Transverse colon (tissue), 4 donors: ENCODE measurements at regions not wholly inside any gene's neighbourhood (a gene's known extent, or its start where the extent isn't known, plus 50 kb on each side); places are given as distances from the start of the nearest gene placed in this dataset.
"Not testable (repeated sequence)": the region's sequence is repeated elsewhere in the genome, so short reads cannot be mapped to it uniquely, and the experiment has no call there.

Experiments used
- DNase-seq: peaks from one replicate; pipeline ENCODE4 v3.0.0-alpha.2; 2019
- H3K27ac ChIP-seq, 4 donors: fragments of 200-600 bp; sonication (generic); 2 replicates each; pipeline ENCODE4 v1.5.1; 2016 to 2018; ENCODE audit warnings: inconsistent platforms in 4 of 4
- H3K27me3 ChIP-seq: fragments of 200-600 bp; sonication (generic); 2 replicates; pipeline ENCODE4 v1.5.1; 2017; ENCODE audit warnings: inconsistent platforms
- H3K36me3 ChIP-seq, 4 donors: fragments of 200-600 bp; sonication (generic); 2 replicates each; pipeline ENCODE4 v1.5.1; 2017 to 2019; ENCODE audit warnings: inconsistent platforms in 4 of 4
- H3K4me1 ChIP-seq, 4 donors: fragments of 200-600 bp; sonication (generic); 2 replicates each; pipeline ENCODE4 v1.5.1; 2017 to 2020; ENCODE audit warnings: inconsistent platforms in 4 of 4
- H3K4me3 ChIP-seq, 4 donors: fragments of 200-600 bp; sonication (generic); 1 replicate in 1 of 4; 2 replicates in 3 of 4; pipeline versions ENCODE4 v1.5.1 to v1.6.1; 2017 to 2019; ENCODE audit warnings: inconsistent platforms in 4 of 4
- H3K9me3 ChIP-seq, 2 donors: fragments of 200-600 bp; sonication (generic); 2 replicates each; pipeline ENCODE4 v1.5.1; 2017 to 2019; ENCODE audit warnings: inconsistent platforms in 2 of 2
- EP300 ChIP-seq: sonication (generic); formaldehyde crosslinking; IDR thresholded peaks from one replicate; pipeline ENCODE4 v1.6.1; 2017; ENCODE audit warnings: antibody characterized with exemption, low read depth
- POLR2A ChIP-seq: fragments of 450-650 bp; IDR thresholded peaks from one replicate; pipeline ENCODE4 v1.6.1; 2016; ENCODE audit warnings: antibody characterized with exemption, mild to moderate bottlenecking, moderate library complexity
- POLR2AphosphoS5 ChIP-seq, 3 donors: sonication (generic); formaldehyde crosslinking; IDR thresholded peaks; one replicate each; pipeline ENCODE4 v1.6.1; 2016; ENCODE audit warnings: antibody characterized with exemption in 3 of 3
- WGBS, 2 donors: methylation state at CpG; one replicate each; pipeline ENCODE4 v1.1.5; 2018; ENCODE audit warnings: low coverage in 1 of 2; 5-methylcytosine and 5-hydroxymethylcytosine counted together
- in situ Hi-C, 4 donors: fragments of 200-750 bp; cut with MboI; loops; one replicate each; pipeline versions ENCODE4 v1.15.0 to v1.15.1; 2017; ENCODE audit warnings: low sequenced_read_pairs in 3 of 4, low pct_ligation_motif_present in 1 of 4, low pct_unique_long_range_greater_than_20kb in 1 of 4
- intact Hi-C: fragments of 100-400 bp; cut with DNase I; formaldehyde crosslinking; loops from one replicate; pipeline ENCODE4 v1.15.1; 2023; ENCODE audit warnings: low total_unique reads
- TF ChIP-seq, protein P1 (sequence below), 5 experiments: fragments of 200-600 bp in 3 of 5; fragments of 450-650 bp in 2 of 5; sonication (generic) in 3 of 5; IDR thresholded peaks; 1 replicate in 2 of 5; 2 replicates in 3 of 5; pipeline ENCODE4 v1.5.1; 2016 to 2017; ENCODE audit warnings: antibody characterized with exemption in 5 of 5, inconsistent platforms in 3 of 5, mild to moderate bottlenecking in 2 of 5, moderate library complexity in 1 of 5

DNA sequence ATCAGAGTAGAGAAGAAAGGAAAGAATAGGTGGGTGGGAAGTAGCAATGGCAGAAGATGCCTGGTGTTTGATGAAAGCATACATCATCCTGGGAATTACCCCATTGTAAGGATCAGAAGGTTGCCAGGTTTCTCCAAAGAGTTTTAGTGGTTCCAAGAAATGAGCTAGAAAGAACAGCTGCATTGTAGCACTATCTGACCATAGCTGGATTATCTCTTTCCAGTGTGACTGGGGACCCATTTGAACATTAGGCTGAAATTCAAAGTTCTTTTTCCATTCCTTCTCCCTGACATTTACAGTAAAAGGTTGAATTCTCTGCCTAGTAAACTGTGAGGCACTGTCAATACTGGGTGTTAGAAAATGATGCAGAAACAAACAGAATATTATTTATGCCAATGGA, 244.4 kb downstream of the GALC start:
- intact Hi-C loops = no loop called here
- in situ Hi-C loops = no loop called here
- TF ChIP-seq POLR2A (no peak), EP300 (no peak), POLR2AphosphoS5 (IDR thresholded peaks at IDR 0.05) (no peak)
- TF ChIP-seq, protein P1, sequence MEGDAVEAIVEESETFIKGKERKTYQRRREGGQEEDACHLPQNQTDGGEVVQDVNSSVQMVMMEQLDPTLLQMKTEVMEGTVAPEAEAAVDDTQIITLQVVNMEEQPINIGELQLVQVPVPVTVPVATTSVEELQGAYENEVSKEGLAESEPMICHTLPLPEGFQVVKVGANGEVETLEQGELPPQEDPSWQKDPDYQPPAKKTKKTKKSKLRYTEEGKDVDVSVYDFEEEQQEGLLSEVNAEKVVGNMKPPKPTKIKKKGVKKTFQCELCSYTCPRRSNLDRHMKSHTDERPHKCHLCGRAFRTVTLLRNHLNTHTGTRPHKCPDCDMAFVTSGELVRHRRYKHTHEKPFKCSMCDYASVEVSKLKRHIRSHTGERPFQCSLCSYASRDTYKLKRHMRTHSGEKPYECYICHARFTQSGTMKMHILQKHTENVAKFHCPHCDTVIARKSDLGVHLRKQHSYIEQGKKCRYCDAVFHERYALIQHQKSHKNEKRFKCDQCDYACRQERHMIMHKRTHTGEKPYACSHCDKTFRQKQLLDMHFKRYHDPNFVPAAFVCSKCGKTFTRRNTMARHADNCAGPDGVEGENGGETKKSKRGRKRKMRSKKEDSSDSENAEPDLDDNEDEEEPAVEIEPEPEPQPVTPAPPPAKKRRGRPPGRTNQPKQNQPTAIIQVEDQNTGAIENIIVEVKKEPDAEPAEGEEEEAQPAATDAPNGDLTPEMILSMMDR (IDR thresholded peaks at IDR 0.05) = no peak

DNA sequence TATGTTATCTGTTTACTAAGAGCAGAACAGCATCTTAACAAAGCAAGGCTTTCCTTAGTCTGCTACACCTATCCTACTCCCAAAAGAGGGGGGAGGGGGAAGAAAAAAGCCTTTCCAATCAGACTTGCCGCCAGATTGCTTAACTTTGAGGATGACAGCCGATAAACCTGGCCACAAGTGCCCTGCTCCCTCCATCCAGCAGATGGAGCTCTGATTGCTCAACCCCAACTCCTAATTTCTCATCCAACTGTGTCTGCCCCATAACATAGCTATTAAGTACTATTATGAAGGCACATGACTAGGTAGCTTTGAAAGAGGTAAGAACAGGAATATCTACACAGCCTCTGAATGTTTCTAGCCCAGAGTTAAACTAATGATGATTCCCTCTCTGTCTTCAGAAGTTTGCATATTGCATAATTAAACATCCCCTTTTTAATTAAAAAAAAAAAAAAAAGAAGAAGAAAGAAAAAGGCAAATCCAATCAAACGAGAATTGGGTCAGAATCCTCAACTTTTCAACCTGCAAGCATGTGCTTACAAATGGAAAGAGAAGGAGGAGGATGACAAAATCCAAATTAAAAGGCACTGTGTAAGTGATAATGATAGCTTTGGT, 247.4 kb downstream of the GALC start:
- no peaks in the 10 kb centered on the region for H3K9me3 ChIP-seq
- DNase-seq = no peak
- intact Hi-C loops = no loop called here
- WGBS, 2 donors = 26 to 32% methylated on average over 3 of the region's 3 CpGs
- H3K4me3 ChIP-seq = no peak overlapping the region
- in situ Hi-C loops = no loop called here
- no peaks in the 10 kb centered on the region for H3K36me3 ChIP-seq
- no peak overlapping the region for H3K27ac ChIP-seq
- TF ChIP-seq EP300 (no peak), POLR2A (no peak), POLR2AphosphoS5 (IDR thresholded peaks at IDR 0.05) (no peak)
- TF ChIP-seq, protein P1 (IDR thresholded peaks at IDR 0.05) = peak in 4 of 5 experiments; percentile 10 to 38 (median 29)
- no peaks in the 10 kb centered on the region for H3K27me3 ChIP-seq
- no peaks in the 10 kb centered on the region for H3K4me1 ChIP-seq

More for the DNA sequence above, 244.4 kb downstream of the GALC start:
- Histone ChIP-seq H3K9me3 (no peaks in the 10 kb centered on the region), H3K27ac (no peak overlapping the region), H3K36me3 (no peaks in the 10 kb centered on the region), H3K4me1 (no peaks in the 10 kb centered on the region), H3K27me3 (no peaks in the 10 kb centered on the region), H3K4me3 (no peak overlapping the region)
- DNase-seq = no peak

DNA sequence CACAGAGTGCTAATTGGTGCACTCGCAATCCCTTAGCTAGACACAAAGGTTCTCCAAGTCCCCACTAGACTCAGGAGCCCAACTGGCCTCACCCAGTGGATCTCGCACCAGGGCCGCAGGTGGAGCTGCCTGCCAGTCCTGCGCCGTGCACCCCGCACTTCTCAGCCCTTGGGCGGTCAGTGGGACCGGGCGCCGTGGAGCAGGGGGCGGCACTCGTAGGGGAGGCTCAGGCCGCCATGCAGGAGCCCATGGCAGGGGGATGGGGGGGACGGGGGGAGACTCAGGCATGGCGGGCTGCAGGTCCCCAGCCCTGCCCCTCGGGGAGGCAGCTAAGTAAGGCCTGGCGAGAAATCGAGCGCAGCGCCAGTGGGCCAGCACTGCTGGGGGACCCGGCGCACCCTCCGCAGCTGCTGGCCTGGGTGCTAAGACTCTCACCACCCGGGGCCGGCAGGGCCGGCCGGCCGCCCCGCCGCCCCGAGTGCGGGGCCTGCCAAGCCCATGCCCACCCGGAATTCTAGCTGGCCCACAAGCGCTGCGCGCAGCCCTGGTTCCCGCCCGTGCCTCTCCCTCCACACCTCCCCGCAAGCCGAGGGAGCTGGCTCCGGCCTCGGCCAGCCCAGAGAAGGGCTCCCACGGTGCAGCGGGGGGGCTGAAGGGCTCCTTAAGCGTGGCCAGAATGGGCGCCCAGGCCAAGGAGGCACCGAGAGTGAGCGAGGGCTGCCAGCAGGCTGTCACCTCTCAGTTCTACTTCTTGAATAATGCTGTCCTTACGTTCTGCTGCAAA, 258.2 kb downstream of the GALC start:
- H3K4me1 ChIP-seq, DNase-seq, H3K27me3 ChIP-seq, H3K9me3 ChIP-seq, intact Hi-C loops, H3K4me3 ChIP-seq, H3K36me3 ChIP-seq, H3K27ac ChIP-seq, in situ Hi-C loops: not testable (repeated sequence)
- WGBS, 2 donors = 82 to 96% methylated on average over 3 to 32 of the region's 49 CpGs

DNA sequence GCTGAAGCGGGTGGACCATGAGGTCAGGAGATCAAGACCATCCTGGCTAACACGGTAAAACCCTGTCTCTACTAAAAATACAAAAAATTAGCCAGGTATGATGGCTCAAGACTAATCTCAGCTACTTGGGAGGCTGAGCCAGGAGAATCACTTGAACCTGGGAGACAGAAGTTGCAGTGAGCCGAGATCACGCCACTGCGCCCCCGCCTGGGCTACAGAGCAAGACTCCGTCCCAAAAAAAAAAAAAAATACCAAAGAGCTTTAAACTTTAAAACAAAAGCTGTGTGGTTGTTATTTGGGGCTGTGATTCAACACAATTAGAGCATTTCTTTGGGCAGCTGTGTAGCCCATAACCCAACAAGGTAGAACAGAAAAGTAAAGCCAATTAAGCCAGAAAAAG, 259.9 kb downstream of the GALC start:
- H3K4me3 ChIP-seq, H3K36me3 ChIP-seq, in situ Hi-C loops, DNase-seq, H3K27ac ChIP-seq, H3K27me3 ChIP-seq, H3K9me3 ChIP-seq, intact Hi-C loops, H3K4me1 ChIP-seq: not testable (repeated sequence)
- 82 to 89% methylated on average over 7 of the region's 7 CpGs for WGBS, 2 donors

DNA sequence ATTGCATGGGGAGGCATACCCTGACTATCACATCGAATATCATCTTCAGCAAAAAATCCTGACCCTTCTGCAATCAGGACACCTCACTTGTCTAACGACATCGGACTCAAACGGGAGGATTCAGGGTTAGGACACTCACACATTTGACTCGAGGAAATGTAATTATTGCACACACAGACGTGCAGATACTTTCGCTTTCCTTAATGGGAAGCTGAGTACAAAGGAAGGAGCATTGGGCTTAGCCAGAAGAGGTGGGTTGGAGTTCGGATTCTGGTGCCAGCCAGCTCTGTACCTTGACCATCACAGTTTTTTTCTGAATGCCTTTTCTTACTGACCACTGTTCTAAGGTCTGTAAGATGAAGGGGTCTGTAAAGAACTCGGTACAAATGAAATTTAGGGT, 260.4 kb downstream of the GALC start:
- TF ChIP-seq POLR2A = no peak
- no peak for TF ChIP-seq POLR2AphosphoS5 (IDR thresholded peaks at IDR 0.05)
- no peak for TF ChIP-seq EP300
- TF ChIP-seq, protein P1 (IDR thresholded peaks at IDR 0.05) = no peak
- H3K9me3 ChIP-seq = no peaks in the 10 kb centered on the region
- no peaks in the 10 kb centered on the region for H3K27me3 ChIP-seq
- H3K27ac ChIP-seq = no peak overlapping the region
- H3K36me3 ChIP-seq = no peaks in the 10 kb centered on the region
- 63 to 72% methylated on average over 8 to 9 of the region's 9 CpGs for WGBS, 2 donors
- in situ Hi-C loops (no loop called here), intact Hi-C loops (no loop called here)
- H3K4me3 ChIP-seq = no peak overlapping the region
- DNase-seq = no peak
- no peaks in the 10 kb centered on the region for H3K4me1 ChIP-seq
